Pons (tissue), 1 donor: ENCODE measurements at regions not wholly inside any gene's neighbourhood (a gene's known extent, or its start where the extent isn't known, plus 50 kb on each side); places are given as distances from the start of the nearest gene placed in this dataset.
"Not testable (repeated sequence)": the region's sequence is repeated elsewhere in the genome, so short reads cannot be mapped to it uniquely, and the experiment has no call there.

Experiments
- DNase-seq: peaks from one replicate; pipeline ENCODE4 v3.0.0-alpha.2; 2016; ENCODE audit warnings: low spot score

GRCh38 chr18:70421471-70422390 is 132.9 kb downstream of the SOCS6 start:
- peak; percentile 76 for DNase-seq

GRCh38 chr18:70420146-70420898 is 131.5 kb downstream of the SOCS6 start:
- DNase-seq = no peak

DNA sequence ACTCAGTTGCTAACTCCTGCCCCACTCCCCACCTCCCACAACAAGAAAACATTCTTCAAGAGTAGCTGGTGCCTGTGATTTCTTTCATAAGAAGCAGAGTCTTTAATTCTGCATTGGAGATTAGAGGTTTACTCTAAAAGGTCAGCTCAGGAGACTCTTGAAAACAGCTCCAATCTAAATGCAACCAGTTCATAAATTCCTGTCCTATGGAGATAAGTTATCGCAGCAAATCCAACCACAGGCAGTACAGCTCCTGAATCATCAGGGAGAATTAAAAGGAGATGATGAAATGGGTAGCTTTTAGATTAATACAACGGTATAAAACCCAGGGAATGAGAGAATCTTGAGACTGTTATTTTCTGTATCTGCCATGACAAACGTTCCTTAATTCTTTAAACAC is 130.7 kb downstream of the SOCS6 start:
- no peak for DNase-seq

DNA sequence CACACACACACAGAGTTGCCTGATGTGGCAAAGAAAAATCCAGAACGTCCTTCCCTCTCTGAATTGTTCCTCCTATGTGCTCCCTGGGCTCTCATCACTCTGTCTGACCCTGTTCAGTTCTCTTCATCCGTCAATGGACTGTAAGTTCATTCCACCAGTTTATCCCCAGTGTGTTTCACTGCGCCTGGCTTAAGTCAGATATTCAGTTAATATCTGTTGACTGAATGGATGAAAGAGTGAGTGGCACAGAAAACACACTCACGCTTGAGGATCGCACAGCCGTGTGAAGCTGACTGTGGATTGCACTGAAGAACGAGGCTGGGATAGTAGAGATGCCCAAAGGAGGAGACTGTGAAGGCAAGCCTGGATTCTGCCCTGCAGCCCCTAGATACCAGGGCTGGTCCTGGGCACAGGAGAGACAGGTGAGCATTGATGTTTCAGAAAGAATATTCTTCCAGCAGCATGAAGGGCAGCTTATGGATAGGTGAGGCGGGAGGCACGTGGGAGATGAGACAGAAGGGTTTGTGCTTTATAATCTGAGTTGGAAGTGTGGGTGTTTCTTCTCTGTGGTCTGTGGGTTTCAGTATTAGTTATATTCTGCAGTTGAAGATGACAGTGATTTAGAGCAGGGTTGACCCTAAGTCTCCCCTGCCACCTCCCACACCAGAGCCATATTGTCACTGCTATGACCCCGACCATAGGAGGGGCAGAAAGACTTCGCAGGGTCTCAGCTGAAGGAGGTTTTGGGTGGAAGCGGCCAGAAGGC is 129.9 kb downstream of the SOCS6 start:
- no peak for DNase-seq

DNA sequence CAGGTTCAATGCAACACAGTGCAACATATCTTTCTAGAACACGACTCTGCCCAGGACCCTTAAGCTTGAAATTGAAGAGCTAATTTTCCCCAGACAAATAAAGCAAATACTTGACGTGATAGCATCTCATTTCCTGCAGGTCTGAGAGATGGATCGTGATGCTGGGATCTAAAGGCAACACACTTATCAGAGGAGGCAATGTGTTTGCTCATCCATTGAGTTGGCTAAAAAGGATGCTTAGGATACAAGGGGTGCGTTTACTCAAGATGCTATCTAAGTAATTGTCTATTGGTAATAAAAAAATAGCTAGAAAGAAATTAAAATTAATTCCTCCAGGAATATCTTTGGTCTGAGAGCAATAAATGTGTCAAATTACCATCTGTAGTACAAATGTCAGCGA is 129.0 kb downstream of the SOCS6 start:
- no peak for DNase-seq

DNA sequence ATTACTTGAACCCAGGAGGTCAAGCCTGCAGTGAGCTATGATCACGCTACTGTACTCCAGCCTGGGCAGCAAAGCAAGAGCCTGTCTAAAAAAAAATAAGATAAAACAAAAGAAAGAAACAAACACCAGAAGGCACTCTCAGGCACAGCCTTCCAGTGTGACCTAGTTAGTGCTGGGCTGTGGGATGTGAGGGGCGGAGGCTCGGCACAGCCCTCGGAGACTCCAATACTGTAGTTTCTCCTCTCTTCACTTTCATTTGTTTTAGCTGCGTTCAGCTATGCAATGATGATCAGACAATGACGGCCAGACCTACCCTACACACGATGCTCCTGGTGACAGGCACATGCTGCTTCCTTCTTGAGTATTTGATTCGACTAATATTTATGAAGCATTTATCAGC is 127.7 kb downstream of the SOCS6 start:
- DNase-seq = no peak

- DNase-seq = no peak
Observed at GRCh38 chr18:70415823-70416488, 127.1 kb downstream of the SOCS6 start.

DNA sequence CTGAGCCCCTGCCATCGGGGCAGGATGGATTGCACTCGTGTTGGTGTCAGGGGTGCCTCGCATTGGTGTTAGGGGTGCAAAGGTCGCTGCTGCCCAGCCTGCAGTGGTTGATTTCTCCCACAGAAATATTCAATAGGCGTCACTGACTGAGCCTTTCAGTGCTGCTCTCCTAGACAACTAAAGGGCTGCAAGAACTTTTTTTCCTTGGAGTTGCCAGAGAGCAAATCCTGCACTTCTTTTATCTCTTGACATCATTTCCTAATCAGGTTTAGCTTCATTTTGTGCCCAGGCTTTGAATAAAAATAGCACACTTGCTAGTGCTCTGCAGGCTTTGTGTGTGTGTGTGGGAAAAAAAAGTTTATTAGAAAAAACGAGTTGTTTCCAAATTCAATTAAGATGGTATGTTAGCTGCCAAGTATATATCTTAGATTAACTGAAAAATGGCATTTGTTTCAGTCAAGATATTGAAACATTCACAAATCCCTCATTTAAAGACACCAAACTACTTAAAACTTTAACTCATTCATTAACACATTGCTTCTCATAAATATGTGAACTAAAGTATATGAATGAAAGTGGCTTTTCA is 125.6 kb downstream of the SOCS6 start:
- DNase-seq = no peak

GRCh38 chr18:70413455-70413854 is 124.6 kb downstream of the SOCS6 start:
- no peak for DNase-seq

GRCh38 chr18:70411876-70412435 is 123.1 kb downstream of the SOCS6 start:
- no peak for DNase-seq

DNA sequence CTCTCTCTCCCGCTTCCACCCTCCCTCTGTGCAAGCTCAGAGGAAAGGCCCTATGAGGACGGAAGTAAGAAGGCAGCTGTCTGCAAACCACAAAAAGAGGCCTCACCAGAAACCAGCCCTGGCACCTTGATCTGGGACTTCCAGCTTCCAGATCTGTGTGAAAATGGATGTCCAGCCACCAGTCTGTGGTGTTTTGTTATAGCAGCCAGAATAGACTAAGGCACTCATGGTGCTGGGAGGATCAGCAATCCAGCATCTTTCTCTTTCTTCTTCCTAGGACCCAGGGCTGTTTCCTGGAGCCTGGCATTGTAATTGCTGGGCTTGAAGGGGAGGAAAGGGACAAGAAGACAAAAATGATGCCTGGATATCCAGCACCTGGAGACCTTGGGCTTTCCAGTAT is 122.5 kb downstream of the SOCS6 start:
- no peak for DNase-seq

GRCh38 chr18:70405052-70405451 is 116.2 kb downstream of the SOCS6 start:
- DNase-seq = no peak

DNA sequence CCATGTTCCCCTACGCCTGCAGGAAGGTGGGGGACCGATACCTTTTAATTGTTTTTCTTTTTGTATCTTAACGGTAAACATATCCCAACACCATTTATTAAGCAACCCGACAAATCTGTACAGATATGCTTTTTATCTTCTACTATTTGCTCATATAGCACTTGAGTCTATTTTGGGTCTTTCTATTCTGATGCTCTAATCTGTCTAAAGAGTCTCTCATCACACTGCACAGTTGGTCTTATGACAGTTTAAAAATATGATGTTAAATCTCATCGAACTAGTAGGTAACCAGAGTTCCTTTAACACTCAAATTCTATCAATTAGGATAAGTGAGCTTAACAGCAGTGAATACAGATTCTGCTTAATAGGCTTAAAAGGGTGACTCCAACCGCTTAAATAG is 111.6 kb downstream of the SOCS6 start:
- DNase-seq = no peak

DNA sequence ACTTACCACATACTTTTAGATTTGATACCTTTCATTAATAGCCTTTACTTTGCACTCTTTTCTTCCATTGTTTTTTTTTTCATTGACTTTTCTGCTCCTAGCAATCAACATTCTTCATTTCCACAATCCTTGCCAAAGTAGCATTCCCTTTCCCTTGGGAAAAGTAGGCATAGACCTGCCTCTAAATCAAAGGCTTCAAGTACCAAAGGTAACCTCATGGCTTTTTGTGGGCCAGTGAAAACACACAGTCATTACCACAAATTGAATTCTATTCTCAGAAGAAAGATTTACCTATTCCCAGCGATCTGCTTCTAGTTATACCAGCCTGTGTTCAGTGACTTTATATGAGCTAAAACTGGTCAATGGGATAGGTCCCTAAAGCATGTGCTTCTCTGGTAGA is 109.2 kb downstream of the SOCS6 start:
- DNase-seq = no peak

DNA sequence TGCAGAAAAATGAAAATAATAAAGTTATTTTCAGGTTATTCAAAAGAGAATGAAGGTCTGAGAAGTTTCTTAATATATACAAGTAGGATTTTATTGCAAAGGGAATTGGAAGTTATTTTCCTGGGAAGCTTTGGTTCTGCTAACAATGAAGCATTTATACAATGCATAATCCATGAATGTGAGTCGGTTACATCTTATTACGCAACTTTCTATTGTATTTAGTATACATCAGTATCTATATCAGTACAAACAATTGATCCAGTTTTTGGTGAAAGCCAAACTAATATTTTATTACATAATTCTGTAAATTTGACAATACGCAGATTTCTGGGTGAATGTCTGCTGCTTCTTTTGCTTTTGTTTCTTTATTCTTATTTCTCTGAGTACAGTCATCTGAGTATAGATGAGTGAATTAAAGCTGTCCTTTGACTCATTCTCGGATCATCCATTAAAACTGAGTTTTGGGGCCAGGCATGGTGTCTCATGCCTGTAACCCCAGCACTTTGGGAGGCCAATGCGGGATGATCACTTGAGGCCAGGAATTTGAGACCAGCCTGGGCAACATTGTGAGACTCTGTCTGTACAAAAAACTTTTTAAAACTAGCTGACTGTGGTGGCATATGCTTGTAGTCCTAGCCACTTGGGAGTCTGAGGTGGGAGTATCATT is 108.5 kb downstream of the SOCS6 start:
- no peak for DNase-seq

DNA sequence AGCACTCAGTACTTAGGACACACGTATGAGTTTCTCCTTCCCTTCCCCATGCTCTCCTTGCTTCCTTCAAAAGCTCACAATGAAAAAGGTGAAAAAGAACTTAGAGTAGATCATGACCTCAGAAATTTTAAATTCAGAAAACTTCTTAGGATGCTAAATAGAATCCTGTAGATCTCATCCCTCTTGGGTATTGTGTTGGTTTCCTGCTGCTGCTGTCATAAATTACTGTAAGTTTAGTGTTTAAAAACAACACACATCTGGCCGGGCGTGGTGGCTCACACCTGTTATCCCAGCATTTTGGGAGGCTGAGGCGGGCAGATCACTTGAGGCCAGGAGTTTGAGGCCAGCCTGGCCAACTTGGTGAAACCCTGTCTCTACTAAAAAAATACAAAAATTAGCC is 106.9 kb downstream of the SOCS6 start:
- DNase-seq = not testable (repeated sequence)

GRCh38 chr18:70394672-70395071 is 105.8 kb downstream of the SOCS6 start:
- no peak for DNase-seq

DNA sequence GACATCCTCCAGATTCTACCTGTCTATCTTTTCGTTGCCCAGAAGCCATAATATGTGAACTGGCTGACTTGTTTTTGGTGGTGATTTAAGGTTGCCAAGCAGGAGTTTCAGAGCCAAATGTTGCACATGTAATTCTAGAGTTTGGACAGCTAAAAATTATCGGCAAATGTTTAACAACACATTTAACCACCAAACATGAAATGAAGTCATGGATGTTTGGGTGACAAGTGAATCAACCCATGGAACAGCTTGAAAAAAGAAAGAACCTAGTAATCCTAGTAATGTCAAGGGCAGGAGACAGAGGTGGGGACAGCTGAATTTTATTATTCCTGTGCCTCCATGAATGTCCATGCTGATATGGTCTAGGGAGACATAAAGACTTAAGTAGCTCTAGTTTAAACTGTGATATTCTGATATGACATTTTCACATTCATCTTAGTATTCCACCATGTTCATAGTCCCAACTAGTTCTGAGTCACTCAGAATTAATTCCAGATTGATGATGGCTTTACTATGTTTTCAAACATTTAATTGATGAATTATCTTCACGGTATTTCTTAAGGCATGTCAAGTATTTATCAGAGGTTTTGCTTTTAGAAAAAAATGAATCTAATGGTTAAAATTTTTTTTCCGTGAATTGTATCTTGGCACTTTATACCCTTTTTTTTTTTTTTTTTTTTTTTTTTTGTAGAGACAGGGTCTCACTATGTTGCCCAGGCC is 101.7 kb downstream of the SOCS6 start:
- no peak for DNase-seq

- DNase-seq = not testable (repeated sequence)
Observed at GRCh38 chr18:70389036-70389435, 100.2 kb downstream of the SOCS6 start.

- DNase-seq = no peak
Observed at GRCh38 chr18:70387027-70387426, 98.2 kb downstream of the SOCS6 start.
